DND-41 (cell line): ENCODE measurements at regions not wholly inside any gene's neighbourhood (a gene's known extent, or its start where the extent isn't known, plus 50 kb on each side); places are given as distances from the start of the nearest gene placed in this dataset.

Experiments
- EZH2 ChIP-seq: IDR thresholded peaks from 3 replicates; pipeline ENCODE4 v1.6.1; 2012; ENCODE audit warnings: borderline replicate concordance, low read depth, mild to moderate bottlenecking, moderate library complexity, low read length, inconsistent platforms; ENCODE audit not compliant: severe bottlenecking
- TF ChIP-seq, protein P1 (sequence below): IDR thresholded peaks from 2 replicates; pipeline ENCODE4 v1.5.1; 2012; ENCODE audit warnings: borderline replicate concordance, low read length, moderate library complexity, mild to moderate bottlenecking; ENCODE audit not compliant: poor library complexity, severe bottlenecking; ENCODE audit errors: extremely low read depth

DNA sequence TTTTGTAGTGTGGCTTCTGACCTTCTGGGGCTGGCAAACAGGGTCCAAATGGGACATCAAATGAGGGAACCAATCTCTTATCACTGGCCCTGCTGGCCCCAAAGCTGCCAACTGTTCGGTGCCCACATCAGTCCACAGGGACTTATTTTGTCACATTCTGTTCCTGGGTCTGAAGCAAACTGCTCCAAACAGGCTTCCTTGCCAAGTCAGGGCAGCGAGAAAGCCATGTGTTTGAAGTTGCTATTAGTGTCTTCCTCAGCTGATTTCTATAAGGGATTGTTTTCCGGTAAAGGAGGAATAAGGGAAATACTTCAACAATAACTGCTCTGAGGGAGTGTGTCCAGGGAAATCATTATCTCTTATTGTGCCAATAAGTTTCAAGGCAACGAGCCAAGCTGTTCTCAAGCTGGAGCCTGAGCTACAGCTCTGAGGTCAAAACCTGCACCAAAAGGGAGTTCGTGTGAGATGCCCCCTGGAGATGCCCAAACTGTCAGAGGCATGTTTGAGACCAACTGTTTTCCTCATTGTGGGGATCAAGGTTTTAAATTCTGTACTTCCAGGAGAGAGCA is 381.4 kb upstream of the PROX1 start:
- TF ChIP-seq, protein P1, sequence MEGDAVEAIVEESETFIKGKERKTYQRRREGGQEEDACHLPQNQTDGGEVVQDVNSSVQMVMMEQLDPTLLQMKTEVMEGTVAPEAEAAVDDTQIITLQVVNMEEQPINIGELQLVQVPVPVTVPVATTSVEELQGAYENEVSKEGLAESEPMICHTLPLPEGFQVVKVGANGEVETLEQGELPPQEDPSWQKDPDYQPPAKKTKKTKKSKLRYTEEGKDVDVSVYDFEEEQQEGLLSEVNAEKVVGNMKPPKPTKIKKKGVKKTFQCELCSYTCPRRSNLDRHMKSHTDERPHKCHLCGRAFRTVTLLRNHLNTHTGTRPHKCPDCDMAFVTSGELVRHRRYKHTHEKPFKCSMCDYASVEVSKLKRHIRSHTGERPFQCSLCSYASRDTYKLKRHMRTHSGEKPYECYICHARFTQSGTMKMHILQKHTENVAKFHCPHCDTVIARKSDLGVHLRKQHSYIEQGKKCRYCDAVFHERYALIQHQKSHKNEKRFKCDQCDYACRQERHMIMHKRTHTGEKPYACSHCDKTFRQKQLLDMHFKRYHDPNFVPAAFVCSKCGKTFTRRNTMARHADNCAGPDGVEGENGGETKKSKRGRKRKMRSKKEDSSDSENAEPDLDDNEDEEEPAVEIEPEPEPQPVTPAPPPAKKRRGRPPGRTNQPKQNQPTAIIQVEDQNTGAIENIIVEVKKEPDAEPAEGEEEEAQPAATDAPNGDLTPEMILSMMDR = no peak
- TF ChIP-seq EZH2 = no peak
